ENCODE measurements at regions not wholly inside any gene's neighbourhood (a gene's known extent, or its start where the extent isn't known, plus 50 kb on each side); places are given as distances from the start of the nearest gene placed in this dataset.

- TF ChIP-seq CTCF (conservative IDR thresholded peaks at IDR 0.05; ENCODE audit: low read depth, low read length): no peak
- H3K4me3 ChIP-seq (ENCODE audit: low read depth, low read length): no peak overlapping the region
- DNase-seq (ENCODE audit: low read depth): no peak
These were observed 93.9 kb downstream of the HAPSTR1 start for GRCh38 chr16:9185381-9185780.

- no peak overlapping the region for H3K4me3 ChIP-seq (ENCODE audit: low read depth, low read length)
- no peak for TF ChIP-seq CTCF (conservative IDR thresholded peaks at IDR 0.05; ENCODE audit: low read depth, low read length)
- no peak for DNase-seq (ENCODE audit: low read depth)
These were observed 94.6 kb downstream of the HAPSTR1 start for GRCh38 chr16:9186061-9186460.

GRCh38 chr16:9188721-9189120 lies 97.3 kb downstream of the HAPSTR1 start:
- H3K4me3 ChIP-seq (ENCODE audit: low read depth, low read length): no peak overlapping the region
- no peak for DNase-seq (ENCODE audit: low read depth)
- no peak for TF ChIP-seq CTCF (conservative IDR thresholded peaks at IDR 0.05; ENCODE audit: low read depth, low read length)

DNA sequence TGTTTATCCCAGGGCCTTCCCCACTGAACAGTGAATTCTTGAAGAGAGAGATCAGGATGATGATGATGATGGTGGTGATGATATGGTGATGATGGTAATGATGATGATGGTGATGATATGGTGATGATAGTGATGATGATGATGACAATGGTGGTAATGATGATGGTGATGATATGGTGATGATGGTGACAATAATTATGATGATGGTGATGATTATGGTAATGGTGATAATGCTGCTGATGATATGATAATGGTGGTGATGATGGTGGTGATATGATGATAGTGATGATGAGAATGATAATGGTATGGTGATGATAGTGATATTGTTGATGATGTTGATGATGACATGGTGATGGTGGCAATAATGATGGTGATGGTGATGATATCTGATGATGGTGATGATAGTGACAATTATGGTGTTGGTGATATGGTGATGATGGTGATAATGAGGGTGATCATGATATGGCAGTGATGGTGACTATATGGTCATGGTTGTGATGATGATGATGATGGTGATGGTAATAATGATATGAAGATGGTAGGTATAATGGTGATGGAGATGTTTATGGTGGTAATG lies 99.9 kb downstream of the HAPSTR1 start:
- no peak overlapping the region for H3K4me3 ChIP-seq (ENCODE audit: low read depth, low read length)
- TF ChIP-seq CTCF (conservative IDR thresholded peaks at IDR 0.05; ENCODE audit: low read depth, low read length): no peak

DNA sequence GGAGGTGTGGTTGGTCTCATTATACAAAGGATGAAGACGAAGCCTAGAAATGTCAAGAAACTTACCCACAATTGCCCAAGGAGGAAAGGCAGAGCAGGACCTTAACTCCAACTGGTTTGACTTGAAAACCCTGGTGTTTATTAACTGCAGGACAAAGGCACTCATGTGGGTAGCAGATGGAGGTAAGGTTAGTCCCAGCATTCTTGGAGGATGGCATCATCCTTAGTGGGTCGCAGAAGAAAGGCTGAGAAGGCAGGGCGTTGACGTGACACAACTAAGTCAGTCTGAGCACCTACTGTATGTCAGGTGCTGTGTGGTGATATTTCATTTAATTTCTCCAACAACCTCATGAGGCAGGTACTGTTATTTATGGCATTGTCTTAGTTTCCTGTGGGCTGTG lies 101.3 kb downstream of the HAPSTR1 start:
- H3K4me3 ChIP-seq (ENCODE audit: low read depth, low read length): no peak overlapping the region
- DNase-seq (ENCODE audit: low read depth): no peak
- no peak for TF ChIP-seq CTCF (conservative IDR thresholded peaks at IDR 0.05; ENCODE audit: low read depth, low read length)

More for the DNA sequence above, 99.9 kb downstream of the HAPSTR1 start:
- no peak for DNase-seq (ENCODE audit: low read depth)

DNA sequence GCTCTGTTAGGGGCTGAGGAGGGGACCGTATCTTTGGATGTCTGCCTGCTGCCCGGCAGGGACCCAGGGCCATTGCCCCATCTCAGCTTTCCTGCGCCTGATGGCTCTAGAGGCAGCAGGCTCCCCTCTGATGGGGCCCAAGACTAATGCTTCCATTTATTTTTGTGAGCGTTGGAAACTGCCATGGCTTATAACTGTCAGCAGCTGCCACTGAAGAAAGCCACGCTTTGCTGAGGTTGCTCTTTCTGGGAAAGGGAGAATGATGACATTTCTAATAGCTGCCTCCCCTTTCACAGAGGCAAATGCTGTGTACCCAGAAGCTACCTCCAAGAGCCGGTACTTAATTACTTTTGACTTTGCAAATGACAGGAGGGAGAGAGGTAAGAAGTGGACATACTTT lies 103.8 kb downstream of the HAPSTR1 start:
- no peak overlapping the region for H3K4me3 ChIP-seq (ENCODE audit: low read depth, low read length)
- DNase-seq (ENCODE audit: low read depth): no peak
- TF ChIP-seq CTCF (conservative IDR thresholded peaks at IDR 0.05; ENCODE audit: low read depth, low read length): no peak

DNA sequence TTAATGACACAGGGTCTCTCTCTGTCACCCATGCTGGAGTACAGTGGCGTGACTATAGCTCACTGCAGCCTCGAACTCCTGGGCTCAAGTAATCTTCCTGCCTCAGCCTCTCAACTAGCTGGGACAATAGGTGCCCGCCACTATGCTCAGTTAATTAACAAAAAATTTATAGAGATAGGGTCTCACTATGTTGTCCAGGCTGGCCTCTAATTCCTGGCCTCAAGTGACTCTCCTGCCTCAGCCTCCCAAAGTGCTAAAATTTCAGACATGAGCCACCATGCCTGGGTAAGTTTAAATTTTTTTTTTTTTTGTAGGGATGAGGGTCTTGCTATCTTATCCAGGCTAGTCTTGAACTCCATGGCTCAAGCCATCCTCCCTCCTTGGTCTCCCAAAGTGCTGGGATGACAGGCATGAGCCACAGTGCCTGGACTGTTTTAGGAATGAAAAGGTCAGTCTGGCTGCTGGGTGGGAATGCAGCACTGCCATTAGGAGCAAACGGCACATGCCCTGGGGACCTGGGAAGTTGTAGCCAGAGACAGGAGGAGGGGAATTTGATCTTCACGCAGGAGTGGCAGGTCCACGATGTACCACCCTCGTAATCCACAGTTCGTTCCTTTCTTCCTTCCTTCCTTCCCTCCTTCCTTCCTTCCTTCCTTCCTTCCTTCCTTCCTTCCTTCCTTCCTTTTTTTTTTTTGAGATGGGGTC lies 106.7 kb downstream of the HAPSTR1 start:
- no peak overlapping the region for H3K4me3 ChIP-seq (ENCODE audit: low read depth, low read length)
- DNase-seq (ENCODE audit: low read depth): no peak
- no peak for TF ChIP-seq CTCF (conservative IDR thresholded peaks at IDR 0.05; ENCODE audit: low read depth, low read length)

Measured in choroid plexus epithelial cell (primary cell).